GM12864 (cell line): ENCODE measurements at regions not wholly inside any gene's neighbourhood (a gene's known extent, or its start where the extent isn't known, plus 50 kb on each side); places are given as distances from the start of the nearest gene placed in this dataset.
A peak's percentile ranks its signal among the peaks of the same experiment; 100 is the strongest.

Experiments used
- DNase-seq: peaks from one replicate; pipeline ENCODE4 v3.0.0-alpha.2; 2011; ENCODE audit warnings: low read depth
- H3K4me3 ChIP-seq: 2 replicates; pipeline ENCODE4 v1.5.1; 2011; ENCODE audit warnings: mild to moderate bottlenecking, low read depth, low read length, control low read depth
- CTCF ChIP-seq: IDR thresholded peaks from 2 replicates; pipeline ENCODE4 v1.5.1; 2011; ENCODE audit warnings: low read depth, mild to moderate bottlenecking, moderate library complexity, low read length, control low read depth, inconsistent platforms; ENCODE audit errors: missing control alignments

GRCh38 chr5:68433923-68434879, 218.6 kb downstream of the PIK3R1 start:
- TF ChIP-seq CTCF: no peak
- DNase-seq: peak; percentile 91
- no peak overlapping the region for H3K4me3 ChIP-seq

- no peak for TF ChIP-seq CTCF
- no peak overlapping the region for H3K4me3 ChIP-seq
- no peak for DNase-seq
These were observed 220.1 kb downstream of the PIK3R1 start for GRCh38 chr5:68435611-68436010.

- no peak for TF ChIP-seq CTCF
- no peak overlapping the region for H3K4me3 ChIP-seq
- no peak for DNase-seq
These were observed 221.3 kb downstream of the PIK3R1 start for GRCh38 chr5:68436686-68437520.

- H3K4me3 ChIP-seq: no peak overlapping the region
- TF ChIP-seq CTCF: no peak
- DNase-seq: no peak
These were observed 223.3 kb downstream of the PIK3R1 start for GRCh38 chr5:68438876-68439275.

- no peak overlapping the region for H3K4me3 ChIP-seq
- TF ChIP-seq CTCF: no peak
- no peak for DNase-seq
These were observed 224.7 kb downstream of the PIK3R1 start for GRCh38 chr5:68440245-68440644.

DNA sequence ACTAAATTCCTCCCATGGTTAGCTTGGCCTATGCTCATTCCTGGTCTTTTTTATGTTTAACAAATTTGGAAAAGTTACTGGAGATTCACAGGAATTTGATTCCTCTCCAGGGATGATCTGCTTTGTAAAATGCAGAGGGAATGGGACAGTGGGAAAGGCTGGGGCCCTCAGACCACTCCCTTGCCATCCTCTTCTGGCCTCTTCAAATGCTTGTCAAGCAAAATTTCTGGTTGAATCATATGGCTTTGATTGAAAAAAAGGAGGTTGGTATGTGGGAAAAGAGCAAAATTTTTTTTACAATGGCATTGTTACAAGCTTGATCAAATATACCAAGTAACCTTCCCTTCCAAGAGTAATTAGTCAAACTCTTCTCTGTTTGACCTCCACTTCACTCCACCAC, 225.1 kb downstream of the PIK3R1 start:
- H3K4me3 ChIP-seq: no peak overlapping the region
- no peak for DNase-seq
- TF ChIP-seq CTCF: no peak
